GM19238 (cell line): ENCODE measurements at regions not wholly inside any gene's neighbourhood (a gene's known extent, or its start where the extent isn't known, plus 50 kb on each side); places are given as distances from the start of the nearest gene placed in this dataset.
"Not testable (repeated sequence)": the region's sequence is repeated elsewhere in the genome, so short reads cannot be mapped to it uniquely, and the experiment has no call there.

ENCODE experiments used
- DNase-seq: peaks from one replicate; pipeline ENCODE4 v3.0.0; 2011; ENCODE audit warnings: low spot score; ENCODE audit not compliant: insufficient read length

DNA sequence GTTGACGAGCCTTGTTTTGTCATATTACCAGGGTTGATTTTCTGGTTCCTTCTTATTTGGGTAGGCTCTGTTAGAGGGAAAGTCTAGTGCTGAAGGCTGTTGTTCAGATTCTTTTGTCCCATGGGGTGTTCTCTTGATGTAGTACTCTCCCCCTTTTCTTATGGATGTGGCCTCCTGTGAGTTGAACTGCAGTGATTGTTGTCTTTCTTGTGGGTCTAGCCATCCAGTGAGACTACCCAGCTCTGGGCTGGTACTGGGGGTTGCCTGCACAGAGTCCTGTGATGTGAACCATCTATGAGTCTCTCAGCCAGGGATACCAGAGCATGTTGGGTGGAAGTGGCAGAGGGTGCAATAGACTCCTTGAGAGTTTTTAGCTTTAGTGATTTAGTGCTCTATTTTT, 680.6 kb downstream of the RFPL4B start:
- DNase-seq: no peak

DNA sequence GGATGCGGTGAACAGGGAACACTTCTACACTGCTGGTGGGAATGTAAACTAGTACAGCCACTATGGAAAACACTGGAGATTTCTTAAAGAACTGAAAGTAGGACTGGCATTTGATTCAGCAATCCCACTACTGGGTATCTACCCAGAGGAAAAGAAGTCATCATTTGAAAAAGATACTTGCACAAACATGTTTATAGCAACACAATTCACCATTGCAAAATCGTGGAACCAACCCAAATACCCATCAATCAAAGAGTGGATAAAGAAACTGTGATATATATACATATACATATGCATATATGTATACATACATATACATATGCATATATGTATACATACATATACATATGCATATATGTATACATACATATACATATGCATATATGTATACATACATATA, 682.0 kb downstream of the RFPL4B start:
- not testable (repeated sequence) for DNase-seq

DNA sequence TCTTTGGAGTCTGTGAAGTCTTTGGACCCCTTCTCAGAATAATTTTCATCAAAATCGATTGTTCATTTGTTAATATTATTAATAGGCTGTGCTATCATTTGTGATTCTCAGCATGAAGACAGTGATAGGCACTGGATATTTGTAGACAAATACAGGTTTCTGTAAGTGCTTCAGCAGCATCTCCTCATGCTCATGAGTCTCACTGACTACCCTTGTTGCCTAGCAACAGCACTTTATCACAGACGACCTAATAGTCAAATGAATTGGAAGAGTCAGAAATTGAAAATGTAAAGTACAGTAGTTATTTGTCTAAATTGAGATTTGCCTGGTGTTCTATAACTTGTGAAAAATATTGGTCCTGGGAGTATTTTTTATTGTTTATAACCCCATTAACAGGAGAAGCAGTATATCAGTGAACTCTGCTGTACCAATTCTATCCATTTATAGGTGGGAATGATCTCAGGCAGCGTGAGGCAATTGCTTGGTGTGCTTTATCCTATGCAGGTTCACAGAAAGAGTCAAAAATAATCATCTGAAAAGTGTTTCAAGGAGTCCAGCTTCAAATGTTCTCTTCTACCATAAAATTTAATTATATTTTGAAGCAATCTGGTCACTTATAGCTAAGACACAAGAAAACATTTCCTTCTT, 684.6 kb downstream of the RFPL4B start:
- no peak for DNase-seq

DNA sequence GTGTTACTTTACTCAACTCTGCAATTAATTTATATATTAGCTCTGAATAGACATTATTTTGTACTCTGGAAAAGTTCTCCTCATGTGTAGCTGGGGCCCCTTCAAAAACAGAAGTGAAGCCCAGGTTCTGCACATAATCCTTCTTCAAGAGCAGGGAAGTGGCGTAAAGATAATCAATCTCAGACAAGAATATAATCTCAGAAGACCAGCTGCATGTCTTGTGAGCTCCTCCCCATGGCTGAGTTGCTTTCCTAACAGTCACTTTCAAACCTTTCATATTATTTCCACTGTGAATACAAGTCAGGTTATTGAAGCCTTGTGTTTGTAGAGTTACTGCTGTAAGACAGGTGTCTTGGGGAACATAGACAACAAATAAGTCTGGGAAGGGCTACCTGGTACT, 691.9 kb downstream of the RFPL4B start:
- no peak for DNase-seq

DNA sequence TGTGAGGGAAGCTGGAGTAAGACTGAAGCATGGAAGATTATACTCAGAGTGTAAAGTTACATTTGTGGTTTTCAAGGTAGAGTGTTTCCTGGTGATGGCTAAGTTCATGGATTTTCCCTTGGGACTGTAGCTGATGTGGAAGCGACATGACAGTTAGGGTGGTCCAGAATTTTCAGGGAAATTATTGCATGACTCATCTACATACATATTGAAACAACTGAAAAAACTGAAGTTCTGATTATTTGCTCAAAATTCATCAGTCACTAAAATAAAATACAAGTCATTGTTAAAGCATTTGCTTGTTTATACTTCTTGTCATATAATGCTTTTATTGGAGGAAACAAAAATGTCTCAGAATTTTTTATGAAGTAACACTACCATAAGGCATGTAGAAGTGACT, 700.0 kb downstream of the RFPL4B start:
- no peak for DNase-seq

DNA sequence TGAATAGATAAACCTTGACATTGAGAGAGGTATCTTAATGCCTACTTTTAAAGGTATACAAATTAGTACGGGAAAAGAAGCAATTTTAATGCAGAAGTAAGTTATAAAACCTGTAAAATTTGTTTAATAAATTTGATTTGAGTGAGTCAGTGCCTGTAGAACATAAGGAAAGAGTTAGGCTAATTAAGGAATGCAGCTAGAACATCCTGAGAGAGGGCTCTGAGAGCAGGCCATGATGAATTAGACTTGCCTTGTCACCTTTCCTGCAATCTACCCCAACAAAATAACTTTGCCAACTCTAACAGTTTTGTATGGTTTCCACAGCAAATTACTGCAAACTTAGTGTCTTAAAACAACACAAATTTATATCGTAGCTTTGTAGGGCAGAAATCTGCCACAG, 700.8 kb downstream of the RFPL4B start:
- DNase-seq: no peak

DNA sequence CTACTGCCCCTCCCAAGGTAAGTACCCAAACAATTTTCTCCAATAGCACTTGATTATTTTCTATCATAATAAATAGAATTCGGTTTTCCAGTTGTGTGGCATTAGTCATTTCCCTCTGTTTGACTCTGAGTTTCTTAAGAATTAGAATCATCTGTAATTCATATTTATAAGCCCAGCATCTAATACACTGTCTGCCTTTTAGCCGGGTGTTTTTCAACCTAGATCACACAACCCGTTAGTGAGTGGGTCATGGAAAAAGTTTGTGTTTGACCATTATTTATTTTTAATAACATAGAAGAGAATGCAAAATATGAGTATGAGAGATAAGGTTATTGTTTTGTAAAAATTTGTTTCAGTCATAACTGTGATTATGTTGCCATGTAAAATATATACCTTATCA, 701.6 kb downstream of the RFPL4B start:
- DNase-seq: no peak

DNA sequence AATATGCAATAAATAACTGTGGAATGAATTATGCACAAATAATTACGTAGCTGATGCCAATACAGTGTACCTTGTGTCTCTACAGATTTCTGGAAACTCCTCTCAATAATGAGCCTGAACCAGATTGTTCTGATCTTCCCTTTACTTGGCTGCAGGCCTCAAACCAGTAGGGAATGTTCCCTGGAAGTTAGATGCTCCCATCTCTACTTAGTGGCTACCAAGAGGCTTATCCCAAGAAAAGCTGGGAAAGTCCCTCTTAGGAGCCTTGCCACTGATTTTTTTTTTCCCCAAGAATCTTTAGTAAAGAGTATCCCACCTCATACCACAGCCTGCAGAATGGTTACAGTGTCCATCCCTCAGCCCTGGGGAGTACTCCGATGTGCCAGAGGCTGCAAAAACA, 702.1 kb downstream of the RFPL4B start:
- no peak for DNase-seq

DNA sequence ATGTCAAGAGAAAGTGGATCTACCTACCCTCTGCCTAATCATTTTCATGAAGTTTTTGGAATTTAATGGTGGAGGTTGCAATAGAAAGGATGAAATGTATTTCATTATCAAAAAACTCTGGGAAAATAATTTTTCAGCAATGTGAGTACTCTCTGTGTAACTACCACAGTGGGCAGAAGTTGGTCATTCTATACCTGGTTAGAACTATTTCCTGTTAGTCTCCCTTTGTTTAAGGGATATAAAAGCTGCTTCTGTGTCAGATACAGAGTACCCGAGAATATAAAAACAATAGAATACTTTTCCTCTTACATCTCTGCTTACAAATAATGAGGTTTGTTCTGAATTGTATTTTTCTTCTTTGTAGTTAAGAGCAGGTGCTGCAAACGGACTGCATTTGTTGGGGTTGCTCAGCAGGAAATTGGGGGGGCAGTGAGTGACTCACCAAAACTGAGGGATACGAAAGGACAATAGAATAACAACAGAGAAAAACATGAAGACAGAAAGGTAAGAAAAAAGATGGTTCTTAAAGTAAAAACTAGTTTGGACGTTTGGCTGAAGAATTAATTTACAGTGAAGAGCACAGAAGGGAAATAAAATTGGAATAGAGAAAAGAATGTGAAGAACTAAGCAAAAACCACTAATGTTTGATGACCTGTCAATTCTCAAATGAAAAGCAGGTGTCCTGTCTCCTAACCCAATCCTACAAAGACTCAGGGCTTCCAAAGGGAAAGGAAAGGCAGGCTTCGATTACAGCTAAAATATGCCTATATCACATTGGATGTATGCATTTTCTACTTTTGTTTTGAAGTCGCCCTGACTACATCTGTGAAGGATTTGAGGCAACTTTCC, 703.1 kb downstream of the RFPL4B start:
- DNase-seq: no peak

DNA sequence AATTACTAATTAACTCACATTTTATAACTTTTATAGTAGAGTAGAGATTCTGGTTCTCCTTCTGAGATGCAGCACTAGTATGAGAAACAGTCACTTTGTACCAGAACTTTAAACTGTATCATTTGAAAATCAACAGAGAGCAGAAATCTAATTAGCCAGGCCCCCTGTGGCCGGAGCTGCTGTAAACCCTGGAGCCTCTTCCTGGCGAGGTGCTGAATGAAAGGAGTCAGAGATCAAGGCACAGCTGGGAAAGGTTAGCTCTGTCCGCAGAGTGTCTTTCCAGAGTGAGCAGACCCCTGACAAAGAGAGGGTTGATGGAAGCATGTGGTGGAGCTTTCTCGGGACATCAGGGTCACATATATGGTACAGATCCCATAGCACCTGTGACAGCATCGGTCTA, 703.8 kb downstream of the RFPL4B start:
- DNase-seq: no peak

DNA sequence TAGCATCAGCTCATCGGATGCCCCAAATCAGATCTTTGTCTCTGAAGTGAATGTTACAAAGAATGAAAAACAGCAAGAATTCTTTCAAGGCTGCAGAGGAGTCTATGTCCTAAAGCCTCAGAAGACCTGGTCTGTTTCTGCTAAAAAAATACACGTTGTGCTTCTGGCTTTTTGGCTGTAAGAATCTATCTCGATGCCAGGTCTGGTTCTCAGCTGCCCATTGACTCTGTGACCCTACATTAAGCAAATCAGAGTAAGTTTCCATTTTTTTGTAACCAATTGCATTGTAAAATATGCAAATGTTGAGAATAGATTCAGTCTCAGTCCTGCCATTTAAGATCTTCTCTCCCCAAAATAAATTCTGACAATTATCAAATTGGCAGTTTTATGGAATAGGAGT, 705.4 kb downstream of the RFPL4B start:
- DNase-seq: no peak

DNA sequence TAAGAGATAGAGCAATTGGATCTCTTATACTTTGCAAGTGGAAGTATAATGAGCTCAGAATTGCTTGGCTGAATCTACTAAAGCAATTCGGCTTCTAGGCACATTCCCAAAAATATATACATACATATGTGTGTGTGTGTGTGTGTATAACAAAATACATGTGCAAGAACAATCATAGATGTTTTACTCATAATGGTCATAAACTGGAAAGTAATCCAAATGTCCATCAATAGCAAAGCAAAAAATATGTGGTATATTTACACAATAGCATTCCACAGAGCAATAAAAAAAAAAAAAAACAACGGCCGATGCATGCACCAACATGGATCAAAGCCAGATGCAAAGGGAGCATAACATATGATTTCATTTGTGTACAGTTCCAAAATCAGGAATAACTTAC, 707.9 kb downstream of the RFPL4B start:
- DNase-seq: no peak

DNA sequence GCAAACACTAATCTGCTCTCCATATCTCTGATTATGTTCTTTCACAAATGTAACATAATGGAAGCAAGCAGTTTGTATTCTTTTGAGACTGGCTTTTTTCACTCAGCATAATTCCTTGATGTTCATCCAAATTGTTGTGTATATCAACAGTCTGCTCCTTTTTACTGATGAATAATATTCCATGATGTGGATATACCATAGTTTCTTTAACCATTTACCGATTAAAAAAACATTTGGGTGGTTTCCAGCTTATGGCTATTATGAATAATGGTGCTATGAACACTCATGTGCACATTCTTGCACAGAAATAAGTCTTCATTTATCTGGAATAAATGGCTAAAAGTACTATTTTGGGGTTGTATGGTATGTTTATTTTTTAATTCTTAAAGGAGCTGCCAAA, 708.9 kb downstream of the RFPL4B start:
- DNase-seq: no peak

DNA sequence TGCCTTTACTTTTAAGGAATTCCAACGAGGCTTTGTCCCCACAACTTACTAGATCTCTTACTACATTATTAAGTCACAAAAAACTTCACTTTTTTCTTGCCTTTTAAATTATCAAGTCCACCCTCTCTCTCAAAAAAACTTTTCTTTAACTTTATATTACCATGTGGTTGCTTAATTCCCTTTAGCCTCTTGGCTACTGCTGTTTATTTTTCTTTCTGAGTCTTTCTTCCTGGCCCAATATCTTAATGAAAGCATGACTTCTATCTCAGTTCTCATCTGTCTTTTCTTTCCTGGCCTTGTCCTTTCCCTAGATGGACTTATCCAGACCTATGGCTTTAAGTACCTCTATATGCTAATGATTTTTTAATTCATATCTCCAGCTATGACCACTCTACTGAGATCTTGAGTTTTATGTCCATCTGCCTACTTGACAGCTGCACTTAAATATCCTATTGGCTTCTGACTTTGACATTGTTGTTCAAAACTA, 710.5 kb downstream of the RFPL4B start:
- no peak for DNase-seq

DNA sequence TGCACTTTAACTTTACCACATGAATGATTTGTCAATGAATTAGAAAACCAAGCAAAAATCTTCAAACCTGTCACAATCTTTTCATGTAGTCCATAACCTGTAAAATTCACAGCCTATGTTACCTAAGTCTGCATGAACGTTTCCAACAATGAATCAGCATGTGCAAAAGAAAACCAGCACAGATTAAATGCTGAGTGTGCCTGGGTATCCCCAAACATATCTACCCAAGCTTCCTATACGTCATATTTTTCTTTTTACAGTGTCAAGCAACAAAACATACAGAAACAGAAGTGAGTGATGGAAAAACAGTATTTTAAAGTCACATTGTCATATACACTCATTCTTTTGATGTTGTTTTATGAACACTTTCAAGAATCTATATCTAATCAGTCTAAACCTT, 713.5 kb downstream of the RFPL4B start:
- no peak for DNase-seq

DNA sequence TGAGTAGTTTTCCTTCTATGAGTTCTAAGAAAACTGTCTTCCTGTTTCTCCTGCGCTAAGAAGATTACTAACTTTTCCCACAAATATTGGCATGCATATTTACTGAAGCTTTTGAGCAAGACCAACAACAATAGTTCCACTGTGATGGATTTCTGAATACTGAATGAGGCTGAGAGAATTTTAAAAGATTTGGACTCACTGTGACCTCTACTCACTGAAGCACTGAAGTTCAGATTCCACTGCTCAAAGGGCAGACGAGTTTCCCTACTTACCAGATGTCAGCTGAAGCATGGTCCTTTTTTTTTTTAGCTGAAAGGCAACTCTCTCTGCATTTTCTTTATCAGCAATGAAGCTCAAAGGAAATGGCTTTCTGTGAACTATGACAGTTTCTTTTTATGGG, 718.5 kb downstream of the RFPL4B start:
- DNase-seq: no peak

DNA sequence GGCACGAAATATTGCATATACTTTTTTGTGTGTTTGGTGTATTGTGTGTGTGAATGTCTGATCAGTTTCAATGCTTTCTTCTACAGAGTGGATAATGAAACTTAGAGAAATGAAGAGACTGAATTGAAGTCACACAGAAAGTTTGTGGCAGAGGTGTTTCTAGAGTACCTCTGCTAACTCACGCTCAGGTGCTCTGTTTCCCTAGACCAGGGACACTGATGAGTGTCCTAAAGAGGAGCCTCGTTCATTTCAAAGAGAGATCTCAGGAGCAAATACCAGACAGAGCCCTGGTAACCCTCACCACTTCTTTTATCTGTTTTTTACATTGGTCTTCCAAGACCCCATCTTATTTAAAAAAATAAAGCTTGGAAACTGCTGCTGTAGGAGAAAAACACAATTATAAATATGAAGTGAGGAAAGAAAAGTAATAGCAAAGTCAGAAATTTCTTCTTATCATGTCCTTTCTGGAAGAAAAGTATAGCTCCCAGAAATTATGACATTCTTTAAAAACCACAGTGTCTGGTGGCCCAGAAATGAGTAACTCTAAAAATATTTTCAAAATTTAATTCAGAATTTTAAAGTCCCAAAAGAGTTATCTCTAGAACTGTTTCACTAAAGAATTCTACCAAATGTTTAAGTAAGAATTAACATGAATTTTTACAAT, 720.6 kb downstream of the RFPL4B start:
- DNase-seq: no peak

DNA sequence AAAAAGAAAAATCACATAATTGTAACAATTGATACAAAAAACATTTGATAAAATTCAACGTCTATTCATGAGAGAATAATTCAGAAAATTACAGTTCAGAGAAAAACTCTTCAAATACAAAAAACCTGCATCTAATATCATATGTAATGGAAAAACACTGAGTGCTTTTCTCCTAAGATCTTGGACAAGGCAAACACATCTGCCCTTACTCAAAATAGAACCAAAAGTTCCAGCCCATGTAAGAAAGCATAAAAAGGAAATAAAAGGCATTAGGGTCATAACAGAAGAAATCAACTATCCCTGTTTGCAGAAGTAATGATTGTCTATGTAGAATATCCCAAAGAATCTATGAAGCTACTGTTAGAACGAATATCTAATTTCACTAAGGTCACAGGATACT, 721.4 kb downstream of the RFPL4B start:
- no peak for DNase-seq

DNA sequence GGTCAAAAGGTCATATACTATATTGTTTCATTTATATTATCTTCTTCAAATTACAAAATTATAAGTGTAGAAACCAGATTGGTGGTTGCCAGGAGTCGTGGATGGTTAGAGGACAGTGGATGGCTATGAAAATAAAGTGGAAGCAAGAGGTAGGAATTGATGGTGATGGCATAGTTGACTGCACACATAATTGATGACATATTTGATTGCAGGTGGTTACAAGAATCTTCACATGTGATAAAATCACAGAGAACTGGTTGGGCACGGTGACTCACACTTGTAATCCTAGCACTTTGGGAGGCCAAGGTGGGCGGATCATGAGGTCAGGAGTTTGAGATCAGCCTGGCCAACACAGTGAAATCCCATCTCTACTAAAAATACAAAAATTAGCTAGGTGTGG, 723.6 kb downstream of the RFPL4B start:
- not testable (repeated sequence) for DNase-seq

DNA sequence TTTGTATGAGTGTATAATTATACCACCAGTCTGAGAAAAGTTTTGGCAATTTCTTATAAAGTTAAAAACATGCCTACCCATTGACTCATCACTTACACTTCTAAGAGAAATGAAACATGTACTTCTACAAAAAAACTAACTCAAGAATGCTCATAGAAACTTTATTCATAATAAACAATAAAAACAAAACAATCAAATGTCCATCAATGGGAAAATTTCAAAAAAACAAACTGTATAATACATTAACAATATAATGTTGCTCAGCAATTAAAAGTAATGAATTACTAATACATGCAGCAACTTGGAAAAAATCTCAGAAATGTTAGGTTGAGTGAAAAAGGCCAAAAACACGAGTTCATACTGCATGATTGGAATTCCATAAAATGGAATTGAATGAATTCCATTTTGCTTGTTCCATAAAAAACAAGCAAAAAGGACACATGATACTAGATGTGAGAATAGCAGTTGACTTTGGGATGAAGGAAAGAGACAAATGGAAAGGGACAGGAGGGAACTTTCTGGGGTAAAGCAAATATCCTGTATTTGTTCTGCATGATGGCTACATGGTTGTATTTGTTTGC, 726.6 kb downstream of the RFPL4B start:
- no peak for DNase-seq

DNA sequence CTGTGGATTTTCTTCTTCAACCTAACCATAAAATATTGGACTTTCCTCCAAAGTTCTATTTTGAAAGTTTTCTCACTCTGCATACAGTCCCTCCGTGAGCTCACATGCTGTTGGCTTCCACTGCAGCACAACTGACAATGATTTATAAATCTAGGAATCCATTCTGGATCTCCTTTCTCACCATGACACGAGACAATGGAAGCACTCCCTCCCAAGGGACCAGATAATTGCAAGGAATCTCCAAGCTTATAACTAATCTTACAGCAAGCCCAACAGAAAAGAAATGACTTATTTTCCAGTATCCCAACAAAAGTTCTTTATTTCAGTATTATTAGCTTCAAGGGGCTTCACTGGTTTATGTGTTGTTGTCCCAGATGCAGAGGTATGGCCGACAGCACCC, 729.0 kb downstream of the RFPL4B start:
- DNase-seq: no peak

DNA sequence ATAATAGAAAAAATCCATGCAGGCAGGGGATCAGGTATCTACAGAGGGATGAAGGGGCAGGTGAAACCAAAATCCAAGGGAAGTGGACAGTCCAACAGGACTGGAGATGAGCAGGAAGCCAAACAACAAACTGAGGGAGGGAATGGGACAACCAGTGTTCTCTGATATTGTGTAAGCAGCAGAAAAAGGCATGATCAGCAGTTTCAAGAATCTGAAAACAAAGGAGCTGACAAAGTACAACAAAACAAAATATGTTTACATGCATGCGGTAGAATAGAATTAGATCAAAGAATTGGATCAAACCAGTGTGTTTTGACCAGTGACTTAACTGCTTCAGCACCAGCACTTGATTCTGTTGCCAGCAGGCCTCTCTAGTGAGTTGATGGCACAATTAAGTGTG, 729.7 kb downstream of the RFPL4B start:
- DNase-seq: no peak
